B cell (primary cell): ENCODE measurements at regions not wholly inside any gene's neighbourhood (a gene's known extent, or its start where the extent isn't known, plus 50 kb on each side); places are given as distances from the start of the nearest gene placed in this dataset.

Experiments used
- ATAC-seq: fragments of 200-7000 bp; cut with Tn5 transposase; one replicate; pipeline ENCODE4 v1.10.0; 2021; ENCODE audit warnings: low read depth, mild to moderate bottlenecking, moderate number of reproducible peaks, moderate library complexity
- CTCF ChIA-PET: fragments of 350-600 bp; sonication (Branson Sonifier 250); formaldehyde crosslinking; loops from one replicate; lab custom pipeline; 2021; ENCODE audit warnings: antibody characterized with exemption, inconsistent platforms; lab: Charles Lee
- POLR2A ChIA-PET: fragments of 350-600 bp; sonication (Branson Sonifier 250); formaldehyde crosslinking; loops from one replicate; lab custom pipeline; 2021; ENCODE audit warnings: antibody characterized with exemption; lab: Charles Lee
- DNase-seq: peaks from one replicate; pipeline ENCODE4 v3.0.0; 2013
- H2AFZ ChIP-seq: 2 replicates; pipeline ENCODE4 v1.6.1; 2012; ENCODE audit warnings: mild to moderate bottlenecking, low read depth, low read length; ENCODE audit not compliant: insufficient read depth, poor library complexity, severe bottlenecking
- H3K27ac ChIP-seq, 2 donors: 1 replicate in 1 of 2; 2 replicates in 1 of 2; pipeline ENCODE4 v1.5.1; 2012 to 2013; ENCODE audit warnings: low read length in 2 of 2, mild to moderate bottlenecking in 2 of 2, moderate library complexity in 1 of 2
- H3K27me3 ChIP-seq, 4 experiments: fragments of 200-600 bp in 1 of 4; sonication (generic) in 1 of 4; replicated peaks in 1 of 4; 1 replicate in 2 of 4; 2 replicates in 2 of 4; pipeline versions ENCODE4 v1.6.1 to v1.7.0; 2013 to 2016; ENCODE audit warnings: low read length in 3 of 4, mild to moderate bottlenecking in 2 of 4, mixed read lengths in 1 of 4, moderate library complexity in 1 of 4; ENCODE audit not compliant: insufficient read depth in 4 of 4, control insufficient read depth in 3 of 4; ENCODE audit errors: control extremely low read depth in 1 of 4
- H3K36me3 ChIP-seq, 2 experiments: replicated peaks in 1 of 2; 1 replicate in 1 of 2; 2 replicates in 1 of 2; pipeline versions ENCODE4 v1.6.1 to v1.7.1; 2013; ENCODE audit warnings: low read length in 1 of 2; ENCODE audit not compliant: insufficient read depth in 2 of 2, control insufficient read depth in 1 of 2; ENCODE audit errors: control extremely low read depth in 1 of 2, extremely low read depth in 1 of 2
- H3K4me1 ChIP-seq, 2 donors: fragments of 200-600 bp in 1 of 2; sonication (generic) in 1 of 2; 1 replicate in 1 of 2; 2 replicates in 1 of 2; pipeline versions ENCODE4 v1.5.1 to v1.6.1; 2013 to 2017; ENCODE audit warnings: low read length in 2 of 2; ENCODE audit not compliant: control insufficient read depth in 2 of 2, insufficient read depth in 2 of 2
- H3K4me2 ChIP-seq: replicated peaks from 2 replicates; pipeline ENCODE3; 2012; ENCODE audit warnings: mild to moderate bottlenecking, low read depth, low read length; ENCODE audit not compliant: poor library complexity, severe bottlenecking
- H3K4me3 ChIP-seq, 5 experiments: fragments of 200-600 bp in 1 of 5; sonication (generic) in 1 of 5; 1 replicate in 3 of 5; 2 replicates in 2 of 5; pipeline versions ENCODE4 v1.5.1 to v1.7.0; 2011 to 2016; ENCODE audit warnings: low read length in 4 of 5, mild to moderate bottlenecking in 4 of 5, low read depth in 2 of 5, control low read depth in 1 of 5, moderate library complexity in 1 of 5; ENCODE audit not compliant: insufficient read depth in 1 of 5; ENCODE audit errors: control extremely low read depth in 1 of 5, extremely low read depth in 1 of 5
- H3K79me2 ChIP-seq: fragments of 200-600 bp; sonication (generic); one replicate; pipeline ENCODE4 v1.6.0; 2016; ENCODE audit warnings: low read length; ENCODE audit not compliant: control insufficient read depth, insufficient read depth
- H3K9ac ChIP-seq: fragments of 200-600 bp; sonication (generic); 2 replicates; pipeline ENCODE4 v1.6.1; 2017; ENCODE audit warnings: mild to moderate bottlenecking, low read length, moderate library complexity
- H3K9me3 ChIP-seq, 3 donors: one replicate each; pipeline versions ENCODE4 v1.6.1 to v1.7.1; 2013; ENCODE audit warnings: low read length in 2 of 3; ENCODE audit not compliant: control insufficient read depth in 2 of 3, insufficient read depth in 1 of 3; ENCODE audit errors: control extremely low read depth in 1 of 3
- H4K20me1 ChIP-seq: 2 replicates; pipeline ENCODE4 v1.6.0; 2012; ENCODE audit warnings: mild to moderate bottlenecking, low read length; ENCODE audit not compliant: insufficient read depth, control insufficient read depth, poor library complexity, severe bottlenecking
- H3K27ac Mint-ChIP-seq: one replicate; pipeline ENCODE4 v1.8.0; 2021; ENCODE audit warnings: mixed read lengths
- H3K27me3 Mint-ChIP-seq: one replicate; pipeline ENCODE4 v1.8.0; 2021; ENCODE audit warnings: mixed read lengths
- H3K4me1 Mint-ChIP-seq: one replicate; pipeline ENCODE4 v1.8.0; 2021; ENCODE audit warnings: mixed read lengths
- H3K4me3 Mint-ChIP-seq: one replicate; pipeline ENCODE4 v1.8.0; 2021; ENCODE audit warnings: mixed read lengths
- H3K9me3 Mint-ChIP-seq: one replicate; pipeline ENCODE4 v1.8.0; 2022; ENCODE audit warnings: mixed read lengths; ENCODE audit not compliant: insufficient read depth
- EZH2 ChIP-seq: IDR thresholded peaks from 2 replicates; pipeline ENCODE4 v1.6.1; 2012; ENCODE audit warnings: borderline replicate concordance, low read depth, mild to moderate bottlenecking, moderate library complexity, low read length; ENCODE audit not compliant: insufficient read depth, poor library complexity, severe bottlenecking
- WGBS: methylation state at CpG from one replicate; pipeline ENCODE4 v1.1.5; 2013; ENCODE audit warnings: missing lambda C conversion rate; ENCODE audit not compliant: insufficient coverage; 5-methylcytosine and 5-hydroxymethylcytosine counted together
- intact Hi-C: fragments of 100-400 bp; cut with micrococcal nuclease; formaldehyde crosslinking; loops from one replicate; pipeline ENCODE4 v1.10.0; 2022
- TF ChIP-seq, protein P1 (sequence below): fragments of 200-600 bp; IDR thresholded peaks from one replicate; pipeline ENCODE4 v1.8.0; 2022; ENCODE audit warnings: antibody characterized with exemption, mild to moderate bottlenecking

DNA sequence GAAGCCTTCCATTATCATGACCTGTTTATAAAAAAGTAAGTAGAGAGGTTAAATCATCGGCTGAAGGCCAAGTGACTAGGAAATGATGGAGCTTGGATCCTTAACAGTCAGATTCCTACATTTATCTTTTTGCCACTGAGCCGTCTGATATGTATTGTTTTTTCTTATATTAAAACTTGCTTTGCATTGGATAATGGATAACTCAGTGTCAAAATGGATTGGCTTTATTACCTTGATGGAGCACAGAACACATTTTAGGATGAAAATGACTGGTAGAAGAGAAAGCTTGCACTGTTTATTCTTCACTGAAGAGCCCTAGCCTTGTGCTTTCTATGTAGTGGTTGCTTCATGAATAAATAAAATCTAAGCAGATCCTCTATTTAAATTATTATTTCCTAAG lies 54.2 kb upstream of the TSPAN5 start:
- WGBS, result no CpG with 5 or more reads among the region's 2 CpGs
- ChIA-PET POLR2A (no interaction called here), CTCF (interaction anchor here (0.7 kb wide), 1 partner anchor 693 kb away, joined by 3 read pairs; no protein-coding TSS in a partner anchor)
- Histone ChIP-seq H3K9me3 (no peaks in the 10 kb centered on the region), H3K36me3 (no peaks in the 10 kb centered on the region), H3K27me3 (peaks cover 0 to 2% (median 0%) of the 10 kb centered on the region in 4 experiments), H4K20me1 (no peaks in the 10 kb centered on the region), H3K79me2 (no peaks in the 10 kb centered on the region), H2AFZ (no peak overlapping the region), H3K4me1 (no peaks in the 10 kb centered on the region), H3K9ac (no peak overlapping the region), H3K4me3 (no peak overlapping the region), H3K4me2 (no peak overlapping the region), H3K27ac (no peak overlapping the region)
- Mint-ChIP-seq H3K4me3 (no peak overlapping the region), H3K27ac (no peak overlapping the region), H3K27me3 (peaks cover 7% of the 10 kb centered on the region), H3K9me3 (no peaks in the 10 kb centered on the region), H3K4me1 (no peaks in the 10 kb centered on the region)
- DNase-seq (no peak), ATAC-seq (no peak)
- TF ChIP-seq, protein P1, sequence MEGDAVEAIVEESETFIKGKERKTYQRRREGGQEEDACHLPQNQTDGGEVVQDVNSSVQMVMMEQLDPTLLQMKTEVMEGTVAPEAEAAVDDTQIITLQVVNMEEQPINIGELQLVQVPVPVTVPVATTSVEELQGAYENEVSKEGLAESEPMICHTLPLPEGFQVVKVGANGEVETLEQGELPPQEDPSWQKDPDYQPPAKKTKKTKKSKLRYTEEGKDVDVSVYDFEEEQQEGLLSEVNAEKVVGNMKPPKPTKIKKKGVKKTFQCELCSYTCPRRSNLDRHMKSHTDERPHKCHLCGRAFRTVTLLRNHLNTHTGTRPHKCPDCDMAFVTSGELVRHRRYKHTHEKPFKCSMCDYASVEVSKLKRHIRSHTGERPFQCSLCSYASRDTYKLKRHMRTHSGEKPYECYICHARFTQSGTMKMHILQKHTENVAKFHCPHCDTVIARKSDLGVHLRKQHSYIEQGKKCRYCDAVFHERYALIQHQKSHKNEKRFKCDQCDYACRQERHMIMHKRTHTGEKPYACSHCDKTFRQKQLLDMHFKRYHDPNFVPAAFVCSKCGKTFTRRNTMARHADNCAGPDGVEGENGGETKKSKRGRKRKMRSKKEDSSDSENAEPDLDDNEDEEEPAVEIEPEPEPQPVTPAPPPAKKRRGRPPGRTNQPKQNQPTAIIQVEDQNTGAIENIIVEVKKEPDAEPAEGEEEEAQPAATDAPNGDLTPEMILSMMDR, result no peak
- no peak for TF ChIP-seq EZH2
- intact Hi-C loops, result no loop called here

DNA sequence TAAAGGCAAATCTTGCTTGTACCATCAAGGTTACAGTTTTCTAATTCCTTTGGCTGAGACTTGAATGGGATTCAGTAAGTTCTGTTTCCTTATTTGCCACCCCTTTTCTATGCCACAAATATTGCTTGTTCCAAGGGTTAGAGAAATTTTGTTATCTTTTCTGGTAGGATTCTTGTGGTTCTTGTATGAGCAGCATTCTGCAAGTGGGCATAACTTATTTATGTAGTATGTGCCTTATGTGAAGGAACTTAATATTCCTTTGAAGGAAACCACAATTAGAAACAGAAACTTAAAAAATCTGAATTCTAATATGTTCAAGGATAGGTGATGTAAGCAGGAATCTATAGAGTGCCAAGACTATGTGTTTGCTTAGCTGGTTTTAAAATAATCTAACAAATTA lies 53.1 kb upstream of the TSPAN5 start:
- Histone ChIP-seq H2AFZ (no peak overlapping the region), H3K4me1 (no peaks in the 10 kb centered on the region), H4K20me1 (no peaks in the 10 kb centered on the region), H3K79me2 (no peaks in the 10 kb centered on the region), H3K4me2 (no peak overlapping the region), H3K27ac (no peak overlapping the region), H3K36me3 (no peaks in the 10 kb centered on the region), H3K4me3 (no peak overlapping the region), H3K9ac (no peak overlapping the region), H3K27me3 (peaks cover 0 to 1% (median 0%) of the 10 kb centered on the region in 4 experiments), H3K9me3 (no peaks in the 10 kb centered on the region)
- H3K9me3 Mint-ChIP-seq, result no peaks in the 10 kb centered on the region
- H3K27ac Mint-ChIP-seq, result no peak overlapping the region
- H3K27me3 Mint-ChIP-seq, result peaks cover 7% of the 10 kb centered on the region
- no peak overlapping the region for H3K4me3 Mint-ChIP-seq
- DNase-seq, result no peak
- POLR2A ChIA-PET, result no interaction called here
- TF ChIP-seq, protein P1, result no peak
- TF ChIP-seq EZH2, result no peak
- H3K4me1 Mint-ChIP-seq, result no peaks in the 10 kb centered on the region
- no peak for ATAC-seq
- CTCF ChIA-PET, result no interaction called here
- intact Hi-C loops, result no loop called here
